Activated CD8-positive, alpha-beta memory T cell treated with anti-CD3 and anti-CD28 coated beads, Interleukin-2, amount 50 U/mL, for 4 hours (primary cell): ENCODE measurements at regions not wholly inside any gene's neighbourhood (a gene's known extent, or its start where the extent isn't known, plus 50 kb on each side); places are given as distances from the start of the nearest gene placed in this dataset.

ENCODE experiments used
- DNase-seq: peaks from one replicate; pipeline ENCODE4 v3.0.0-alpha.2; 2020

DNA sequence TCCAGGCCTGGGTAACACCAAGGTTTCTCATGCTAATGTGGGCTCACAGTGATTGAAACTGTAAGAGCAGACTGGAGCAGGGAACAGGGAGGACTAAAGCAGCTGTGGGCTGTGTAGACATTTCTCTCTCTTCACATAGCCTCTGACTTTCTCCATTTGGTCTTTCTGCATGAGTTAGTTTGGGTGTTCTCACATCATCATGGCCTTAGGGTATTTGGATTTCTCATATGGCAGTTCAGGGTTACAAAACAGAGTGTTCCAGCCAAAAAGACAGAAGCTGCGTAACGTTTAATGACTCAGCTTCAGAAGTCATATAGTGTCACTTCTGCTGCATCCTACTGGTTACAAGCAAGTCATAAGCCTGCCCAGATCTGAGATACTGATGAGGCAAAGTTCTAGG lies 52.0 kb upstream of the OSBPL8 start:
- no peak for DNase-seq

DNA sequence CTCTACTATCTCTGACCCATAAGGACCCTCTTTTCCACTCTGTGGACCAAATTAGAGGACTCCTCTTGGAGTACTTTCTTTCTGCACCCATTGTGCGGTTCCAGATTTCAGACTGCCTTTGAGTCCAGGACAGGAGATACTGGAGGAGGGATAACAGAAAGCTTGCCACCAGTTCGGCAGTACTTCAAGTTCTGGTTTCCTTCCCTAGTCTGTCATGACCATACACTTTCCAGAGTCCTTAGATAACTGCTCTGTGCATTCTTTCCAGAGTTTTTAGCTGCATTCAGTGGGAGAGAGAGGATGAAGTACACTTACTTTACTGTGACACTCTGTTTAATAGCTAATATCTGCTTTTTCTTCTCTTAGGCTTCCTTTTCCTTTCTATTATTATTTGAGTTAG lies 54.8 kb upstream of the OSBPL8 start:
- DNase-seq, result no peak

DNA sequence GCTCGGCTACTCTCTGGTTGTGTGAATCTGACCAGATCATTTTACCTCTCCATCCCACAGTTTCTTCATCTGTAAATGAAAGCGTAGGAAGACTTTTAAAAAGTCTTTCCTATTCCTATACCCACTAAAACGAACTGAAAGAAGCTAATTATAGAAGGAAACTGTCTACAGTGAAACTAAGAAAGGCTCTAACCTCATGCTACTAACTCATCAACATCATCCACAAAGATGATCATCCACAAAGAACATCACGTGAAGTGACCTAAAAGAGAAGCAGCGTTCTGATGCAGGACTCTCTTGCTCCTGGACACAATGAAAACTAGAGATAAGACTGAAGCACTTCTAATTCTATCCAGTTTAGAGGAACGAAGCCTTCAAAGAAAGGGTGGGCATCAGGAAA lies 58.5 kb upstream of the OSBPL8 start:
- DNase-seq, result no peak

DNA sequence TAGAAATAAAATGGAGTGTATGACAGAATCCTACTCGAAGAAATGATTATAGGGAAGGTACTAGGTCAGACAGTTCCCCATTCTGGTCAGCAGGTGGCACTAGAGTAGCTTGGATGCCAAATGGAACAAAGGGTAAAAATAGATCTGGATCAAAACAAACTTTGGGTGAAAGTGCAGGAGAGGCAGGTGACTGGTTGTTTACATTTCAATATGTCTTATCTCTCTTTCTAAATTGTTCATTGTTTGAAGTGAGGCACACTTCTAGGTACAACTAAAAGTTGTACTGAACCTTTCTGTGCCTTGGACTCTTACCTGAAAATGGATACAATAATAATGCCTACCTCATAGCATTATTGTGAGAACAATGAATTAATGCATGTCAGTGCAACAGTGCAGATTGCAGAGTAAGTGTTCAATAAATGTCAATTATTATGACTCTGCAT lies 62.0 kb upstream of the OSBPL8 start:
- peak; percentile 65 for DNase-seq

DNA sequence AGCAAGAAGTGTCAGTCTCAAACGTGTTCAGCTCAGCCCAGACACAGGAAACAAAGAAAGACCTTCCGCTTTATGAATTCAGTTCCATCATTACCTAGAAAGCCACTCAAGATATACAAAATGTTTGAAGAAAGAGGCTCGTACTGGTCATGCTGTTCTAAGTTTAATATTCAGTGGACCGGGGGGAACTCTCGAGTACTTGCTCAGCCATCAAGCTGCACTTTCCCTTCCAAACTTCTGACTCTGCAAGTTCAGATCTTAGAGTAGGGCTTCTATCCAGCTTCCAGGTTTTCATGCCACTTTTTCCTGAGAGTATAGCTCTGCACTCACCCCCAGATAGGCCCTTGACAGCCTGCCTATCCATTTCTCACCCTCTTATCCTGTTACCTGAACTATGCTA lies 62.8 kb upstream of the OSBPL8 start:
- DNase-seq, result no peak

DNA sequence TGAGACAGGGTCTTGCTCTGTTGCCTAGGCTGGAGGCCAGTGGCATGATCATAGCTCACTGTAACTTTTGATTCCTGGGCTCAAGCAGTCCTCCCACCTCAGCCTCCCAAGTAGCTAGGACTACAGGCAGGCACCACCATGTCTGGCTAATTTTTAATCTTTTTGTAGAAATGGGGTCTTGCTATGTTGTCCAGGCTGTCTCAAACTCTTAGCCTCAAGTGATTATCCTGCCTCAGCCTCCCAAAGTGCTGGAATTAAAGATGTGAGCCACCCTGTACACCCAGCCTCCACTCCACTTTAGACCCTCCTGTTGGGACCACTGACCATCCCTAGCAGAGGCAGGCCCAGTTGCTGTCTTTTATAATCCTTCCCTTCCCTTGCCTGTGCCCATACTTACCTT lies 63.3 kb upstream of the OSBPL8 start:
- no peak for DNase-seq

DNA sequence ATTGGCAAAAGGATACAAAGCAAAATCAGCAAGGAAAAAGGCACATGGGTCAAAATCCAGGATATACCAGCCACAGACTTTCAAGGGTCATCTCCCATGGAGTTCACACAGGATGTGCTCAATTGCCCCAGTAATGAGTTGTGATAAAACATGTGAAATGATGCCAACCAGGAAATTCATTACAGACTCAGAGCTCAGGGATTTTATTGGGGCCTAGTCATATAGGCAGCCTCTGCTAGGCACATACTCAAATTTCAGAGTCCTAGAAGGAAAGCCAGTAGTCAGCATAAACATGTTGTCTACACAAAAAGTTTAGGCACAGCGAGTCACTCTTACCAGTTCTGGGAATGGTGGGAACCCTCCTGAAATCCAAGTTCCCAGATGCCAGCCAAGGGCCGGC lies 64.4 kb upstream of the OSBPL8 start:
- no peak for DNase-seq

DNA sequence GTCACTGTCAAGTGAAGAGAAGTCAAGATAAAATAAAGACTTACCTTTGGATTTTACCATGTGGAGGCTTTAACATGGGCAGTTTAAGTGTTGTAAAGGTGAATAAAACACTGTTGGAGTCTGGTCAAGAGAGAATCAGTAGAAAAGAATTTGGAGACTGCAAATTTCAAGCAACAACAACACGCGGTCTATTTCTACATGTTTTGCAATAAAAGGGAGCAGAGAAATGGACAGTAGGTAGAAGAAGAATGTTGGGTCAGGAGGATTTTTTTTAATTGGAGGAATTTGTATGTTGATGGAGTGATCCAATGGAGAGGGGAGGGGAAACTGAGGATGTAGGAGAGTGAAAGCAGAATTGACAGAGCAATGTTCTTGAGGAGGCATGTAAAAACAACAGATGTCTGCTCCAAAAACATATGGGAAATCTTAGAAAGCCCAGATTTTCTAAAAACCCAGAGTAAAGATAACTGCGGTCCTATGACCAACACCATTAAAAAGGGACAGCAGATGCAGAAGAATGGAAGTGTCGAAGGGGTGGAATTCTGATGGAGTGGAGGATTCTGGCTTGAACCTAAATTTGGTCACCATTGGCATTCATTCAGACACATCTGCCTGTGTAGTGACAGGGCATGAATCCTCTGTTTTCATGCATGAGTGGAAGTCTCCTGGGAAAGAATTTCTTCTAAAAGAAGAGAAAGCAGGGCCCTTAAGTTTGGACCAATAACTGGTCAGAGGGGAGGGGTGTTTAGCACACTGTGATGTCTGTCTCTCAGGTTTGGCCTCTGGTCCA lies 68.0 kb upstream of the OSBPL8 start:
- no peak for DNase-seq

DNA sequence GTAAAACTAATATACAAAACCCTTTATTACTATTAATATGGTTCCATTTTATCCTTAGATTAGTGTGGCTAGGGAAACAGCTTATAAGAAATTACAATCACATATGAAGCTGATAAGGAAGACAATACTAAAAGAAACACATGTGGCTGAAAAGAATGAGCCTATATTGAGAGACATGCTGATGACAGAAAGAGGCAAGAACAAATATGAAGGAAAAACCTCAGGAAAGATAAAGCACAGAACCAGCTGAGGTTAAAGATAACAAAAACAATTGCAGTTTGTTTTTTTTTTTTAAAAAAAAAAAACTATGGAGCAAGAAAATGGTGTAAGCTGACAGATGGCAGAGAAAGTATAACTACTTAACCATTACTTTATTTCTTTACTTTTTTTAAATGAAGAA lies 69.2 kb upstream of the OSBPL8 start:
- no peak for DNase-seq

DNA sequence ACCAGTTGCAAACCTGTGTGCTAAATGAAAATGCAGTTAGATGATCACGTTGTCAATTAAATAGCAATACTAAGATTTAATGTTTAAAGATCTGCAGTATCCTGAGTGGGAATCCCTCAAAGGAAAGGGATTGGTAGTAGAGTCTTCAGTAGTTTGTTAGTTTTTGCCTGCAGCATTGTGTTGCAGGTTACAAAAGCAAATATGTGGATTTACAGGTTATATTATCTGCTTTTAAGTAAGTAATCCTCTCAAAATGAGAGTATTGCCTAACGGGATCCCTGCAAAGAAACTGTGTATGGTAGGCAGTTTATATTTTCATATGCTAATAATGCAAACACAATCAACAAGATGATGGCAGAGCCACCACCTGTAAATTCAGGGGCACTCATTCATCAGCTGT lies 72.2 kb upstream of the OSBPL8 start:
- DNase-seq, result no peak

DNA sequence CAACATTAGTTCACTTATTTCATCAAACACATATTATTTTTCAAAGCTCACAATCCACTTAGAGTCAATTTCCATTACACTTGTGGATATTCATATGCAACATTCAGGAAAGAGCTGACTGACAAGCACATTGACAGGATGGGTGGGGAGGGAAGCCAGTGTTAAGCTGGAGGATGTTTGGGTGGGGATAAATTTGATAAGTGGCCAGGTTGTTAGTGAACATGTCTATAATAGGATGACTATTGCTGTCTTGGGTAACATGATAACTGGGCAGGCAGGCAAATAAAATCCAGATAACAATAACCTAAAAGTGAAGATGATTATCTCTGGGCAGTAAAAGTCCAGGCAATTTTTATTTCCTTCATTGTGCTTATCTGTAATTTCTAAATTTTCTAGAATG lies 73.8 kb upstream of the OSBPL8 start:
- DNase-seq, result no peak

DNA sequence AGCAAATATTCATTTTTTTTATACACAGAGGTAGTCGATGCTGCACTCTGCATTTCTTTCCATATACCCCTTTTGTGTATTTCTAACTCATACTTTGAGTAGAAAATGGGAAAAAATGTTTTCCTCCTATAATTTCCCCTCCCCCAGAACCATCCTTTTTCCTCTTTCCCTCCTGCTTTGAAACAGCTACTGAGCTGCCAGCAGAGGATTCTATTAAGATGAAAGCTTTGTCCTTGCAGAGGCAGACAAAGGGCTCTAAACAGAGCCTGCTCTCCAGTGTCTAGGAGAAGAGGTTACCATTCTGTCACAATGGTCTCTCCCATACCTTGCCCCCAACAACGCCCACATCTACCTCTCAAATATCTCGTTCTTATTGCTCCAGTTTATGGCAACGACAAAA lies 74.6 kb upstream of the OSBPL8 start:
- DNase-seq, result no peak

DNA sequence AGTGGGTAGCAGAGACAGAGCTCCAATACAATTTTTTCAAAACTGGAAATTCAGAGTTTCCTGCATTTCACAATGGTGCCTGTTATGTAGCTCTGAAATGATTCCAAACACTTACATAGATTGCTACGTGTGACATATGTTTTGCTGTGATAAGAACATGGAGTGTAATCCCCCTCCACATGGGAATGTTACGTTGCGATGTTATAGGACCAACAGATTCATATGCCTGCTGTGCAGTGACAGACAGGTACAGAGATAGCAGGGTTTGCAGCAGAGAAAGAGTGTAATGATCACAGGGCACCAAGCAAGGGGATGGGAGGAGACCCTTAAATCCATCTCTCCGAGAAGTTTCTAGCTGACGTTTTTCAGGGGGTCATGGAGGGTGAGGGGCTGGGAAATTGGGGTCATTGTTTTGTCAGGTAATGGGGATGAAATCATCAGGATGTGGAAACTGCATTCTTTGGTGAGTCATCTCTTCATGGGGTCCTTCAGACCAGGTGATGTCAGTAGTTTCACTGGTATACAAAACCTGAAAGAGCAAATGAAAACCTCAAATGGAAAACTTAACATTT lies 76.6 kb upstream of the OSBPL8 start:
- no peak for DNase-seq

DNA sequence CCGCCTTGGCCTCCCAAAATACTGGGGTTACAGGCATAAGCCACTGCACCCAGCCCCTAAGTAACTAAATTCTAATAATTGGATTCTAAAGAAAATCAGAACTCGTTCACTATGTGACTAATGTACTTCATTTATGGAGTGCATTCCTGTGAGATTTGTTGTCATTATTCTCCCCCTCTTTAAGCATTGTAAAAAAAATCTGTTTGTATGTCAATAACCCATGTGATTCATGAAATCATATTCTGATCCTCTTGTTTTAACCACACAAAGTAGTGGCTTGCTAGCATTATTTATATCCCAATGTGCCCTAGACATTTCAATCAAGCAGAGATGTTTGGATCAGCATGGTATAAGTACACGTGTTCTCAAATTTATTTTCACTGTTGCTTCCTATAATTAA lies 78.2 kb upstream of the OSBPL8 start:
- DNase-seq, result no peak

DNA sequence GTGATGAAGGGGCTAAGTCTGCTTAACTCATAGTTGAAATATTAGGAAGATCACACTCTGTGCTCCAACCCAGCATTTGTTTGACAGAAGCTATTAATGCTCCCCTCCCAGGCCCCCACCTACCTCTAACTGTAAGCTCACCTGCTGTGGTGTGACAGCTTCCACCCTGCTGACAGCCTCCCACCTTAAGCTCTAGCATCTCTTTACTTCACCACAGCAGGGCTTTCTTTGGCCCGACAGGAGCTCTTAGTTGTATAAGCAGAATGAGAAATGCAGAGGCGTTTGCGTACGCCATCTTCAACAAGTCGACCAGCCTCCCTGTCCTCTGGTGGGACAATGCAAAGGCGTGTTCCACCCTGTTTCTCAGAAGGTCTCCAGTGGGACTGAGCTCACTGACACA lies 80.1 kb upstream of the OSBPL8 start:
- DNase-seq, result no peak

DNA sequence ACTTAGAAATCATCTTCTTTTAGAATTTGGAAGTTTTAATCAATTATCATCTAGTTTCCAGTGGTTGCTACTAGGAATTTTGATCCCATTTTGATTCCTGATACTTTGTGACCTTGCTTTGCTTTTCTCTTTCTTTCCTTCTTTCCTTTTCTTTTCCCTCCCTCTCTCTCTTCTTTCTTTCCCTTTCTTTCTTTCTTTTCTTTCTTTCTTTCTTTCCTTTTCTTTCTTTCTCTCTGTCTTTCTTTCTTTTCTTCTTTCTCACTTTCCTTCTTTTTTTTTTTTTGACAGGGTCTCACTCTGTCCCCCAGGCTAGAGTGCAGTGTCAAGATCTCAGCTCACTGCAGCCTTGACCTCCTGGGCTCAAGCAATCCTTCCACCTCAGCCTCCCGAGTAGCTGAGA lies 81.5 kb upstream of the OSBPL8 start:
- no peak for DNase-seq

DNA sequence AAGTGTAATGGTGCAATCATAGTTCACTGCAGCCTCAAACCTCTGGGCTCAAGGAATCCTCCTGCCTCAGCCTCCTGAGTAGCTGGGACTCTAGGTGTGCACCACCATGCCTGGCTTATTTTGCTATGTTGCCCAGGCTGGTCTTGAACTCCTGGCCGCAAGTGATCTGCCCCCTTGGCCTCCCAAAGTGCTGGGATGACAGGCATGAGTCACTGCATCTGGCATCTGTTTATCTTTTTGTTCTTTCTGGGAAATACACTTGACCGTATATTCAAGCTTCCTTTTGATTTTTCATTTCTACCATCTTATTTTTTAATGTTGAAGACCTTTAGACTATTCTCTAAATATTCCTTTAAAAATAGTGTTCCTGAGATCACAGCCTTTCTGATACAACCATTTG lies 82.4 kb upstream of the OSBPL8 start:
- DNase-seq, result no peak

DNA sequence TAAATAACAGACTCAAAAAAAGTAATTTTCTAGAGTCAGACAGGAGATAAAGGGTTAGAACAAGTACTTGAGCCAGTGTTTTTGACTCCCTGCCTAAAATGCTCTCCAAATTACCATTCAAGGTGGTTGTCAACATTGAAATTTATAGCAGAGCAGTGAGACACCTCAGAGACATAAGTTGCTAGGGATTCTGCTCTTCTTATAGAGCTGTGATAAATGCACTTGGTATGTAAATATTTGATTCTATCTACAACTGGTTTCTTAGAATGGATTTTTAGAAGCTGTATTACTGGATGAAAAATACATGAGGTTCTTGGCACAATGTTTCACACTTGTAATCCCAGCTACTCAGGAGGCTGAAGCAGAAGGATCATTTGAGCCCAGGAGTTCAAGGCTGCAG lies 83.9 kb upstream of the OSBPL8 start:
- DNase-seq, result no peak

DNA sequence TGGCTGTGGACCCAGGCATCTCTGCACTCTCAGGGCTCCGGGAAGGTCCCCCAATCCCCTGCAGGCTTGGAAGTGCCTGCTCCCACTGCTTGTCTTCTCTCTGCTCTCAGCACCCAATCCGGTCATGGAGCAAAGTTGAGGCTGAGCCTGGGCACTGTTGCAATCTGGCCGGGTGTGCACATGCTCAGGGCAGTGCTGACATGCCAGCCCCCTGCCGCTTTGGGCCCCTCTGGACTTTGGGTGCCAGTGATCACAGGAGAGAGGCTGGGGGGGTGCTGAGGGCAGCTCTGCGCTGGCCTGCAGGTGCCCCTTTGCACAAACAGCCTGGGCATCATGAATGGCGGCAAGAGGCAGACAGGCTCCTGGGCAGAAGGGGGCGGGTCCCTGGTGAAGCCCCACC lies 85.4 kb upstream of the OSBPL8 start:
- no peak for DNase-seq

DNA sequence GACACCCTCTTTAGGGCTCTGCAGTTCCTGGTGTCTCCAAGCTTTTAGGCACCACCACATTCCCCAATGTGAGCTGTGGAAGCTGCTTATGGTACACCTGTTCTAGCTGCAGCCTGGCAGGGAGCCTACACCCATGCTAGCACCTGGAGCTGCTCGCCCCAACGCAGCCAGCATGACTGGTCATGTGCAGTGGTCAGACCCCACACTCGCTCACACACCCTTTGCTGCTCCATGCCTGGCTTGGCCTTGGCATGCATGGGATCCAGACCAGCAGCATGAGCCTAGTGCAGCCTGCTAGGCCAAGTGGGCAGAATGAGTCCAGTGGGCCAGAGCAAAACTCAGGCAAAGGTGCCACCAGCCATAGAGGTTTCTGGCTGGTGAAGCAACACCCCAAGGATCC lies 86.4 kb upstream of the OSBPL8 start:
- no peak for DNase-seq

DNA sequence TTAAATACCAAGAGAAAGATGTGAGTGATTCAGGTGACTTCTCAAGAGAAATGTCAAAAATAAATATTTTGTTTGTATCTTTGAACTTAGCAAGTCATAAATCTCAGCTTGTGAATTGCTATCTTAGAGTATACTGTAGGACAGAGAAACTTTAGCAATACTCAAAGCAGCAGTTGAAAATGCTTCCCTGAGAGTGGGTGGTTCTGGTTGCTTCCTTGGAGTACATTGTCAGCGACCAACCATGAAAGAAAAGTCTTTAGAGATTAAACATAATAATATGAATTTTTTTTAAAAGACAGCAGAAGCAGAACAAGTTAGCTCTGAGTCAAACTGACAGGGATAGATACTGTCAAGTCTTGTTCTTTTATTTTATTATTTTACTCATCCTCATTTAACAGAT lies 86.8 kb upstream of the OSBPL8 start:
- no peak for DNase-seq

DNA sequence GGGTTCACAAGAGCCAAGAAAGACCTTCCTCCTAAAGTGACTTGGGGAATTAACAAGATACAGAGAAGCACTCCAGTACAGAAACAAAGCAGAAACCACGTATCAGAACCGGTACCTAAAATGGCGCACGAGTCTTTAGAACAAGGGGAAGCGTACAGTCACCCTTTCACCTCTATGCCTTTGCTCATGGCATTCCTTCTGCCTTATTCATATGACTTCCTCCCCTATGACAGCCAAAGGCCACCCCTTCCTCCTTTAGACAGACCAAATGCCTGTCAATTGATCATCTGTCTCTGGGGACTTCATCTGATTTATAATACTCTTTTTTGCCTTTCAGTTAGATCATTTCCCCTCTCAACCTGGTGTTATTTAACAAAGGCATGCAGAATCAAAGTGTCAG lies 89.5 kb upstream of the OSBPL8 start:
- DNase-seq, result no peak

DNA sequence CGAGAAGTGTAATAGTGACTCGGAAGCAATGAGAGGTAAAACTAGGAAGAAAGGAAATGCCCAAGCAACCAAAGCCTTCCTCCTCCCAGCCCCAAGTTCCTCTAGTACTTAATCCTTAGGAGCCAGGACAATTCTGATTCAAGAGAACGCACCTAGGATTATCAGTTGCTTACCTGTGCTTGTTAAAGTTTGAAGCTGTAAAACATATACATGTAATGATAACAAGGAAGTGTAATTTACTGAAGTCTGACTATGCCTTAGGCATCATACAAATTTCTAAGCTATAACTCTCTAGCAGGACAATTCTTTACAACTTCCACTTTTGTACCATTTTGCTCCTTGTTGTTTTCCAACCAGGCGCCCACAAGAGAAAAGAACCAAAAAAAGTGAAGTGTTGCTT lies 92.8 kb upstream of the OSBPL8 start:
- no peak for DNase-seq

DNA sequence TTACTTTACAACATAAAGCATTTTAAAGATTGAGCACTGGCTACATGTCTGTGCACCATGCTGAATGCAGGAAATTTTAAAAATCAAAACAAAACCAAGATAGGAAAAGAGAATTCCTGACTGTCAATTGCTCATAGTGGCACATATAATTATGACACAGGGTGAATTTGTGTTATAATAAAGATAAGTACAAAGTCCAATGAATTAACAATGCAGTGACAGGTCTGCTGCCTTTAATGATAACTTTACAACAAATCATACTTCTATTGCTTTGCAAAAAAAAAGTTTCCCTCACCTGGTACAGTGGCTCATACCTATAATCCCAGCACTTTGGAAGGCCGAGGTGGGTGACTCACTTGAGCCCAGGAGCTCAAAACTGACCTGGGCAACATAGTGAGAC lies 93.8 kb upstream of the OSBPL8 start:
- DNase-seq, result no peak

DNA sequence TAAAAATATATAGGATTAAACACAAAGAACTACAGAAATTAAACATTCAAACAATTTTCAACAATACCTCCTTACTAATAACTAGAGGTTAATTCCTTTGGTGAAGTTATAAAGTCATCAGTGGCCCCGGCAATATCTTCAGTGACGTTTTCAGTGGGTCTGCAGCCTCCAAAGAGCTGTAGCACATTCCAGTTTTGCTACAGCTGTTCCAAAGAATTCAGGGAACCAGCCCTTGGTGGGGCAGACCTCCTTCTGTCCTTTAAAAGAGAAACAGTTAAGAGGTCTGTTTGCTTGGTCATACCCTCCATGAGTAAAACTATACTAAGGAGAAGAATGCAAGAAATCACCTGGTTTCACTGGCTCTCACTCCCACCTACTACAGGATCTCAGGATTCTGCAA lies 99.2 kb upstream of the ZDHHC17 start:
- no peak for DNase-seq
